ENCODE measurements at regions not wholly inside any gene's neighbourhood (a gene's known extent, or its start where the extent isn't known, plus 50 kb on each side); places are given as distances from the start of the nearest gene placed in this dataset.
"Not testable (repeated sequence)": the region's sequence is repeated elsewhere in the genome, so short reads cannot be mapped to it uniquely, and the experiment has no call there.

GRCh38 chr10:43920236-43920758 is 271.6 kb upstream of the ZNF32 start:
- H3K27me3 ChIP-seq (ENCODE audit: insufficient read depth, low read length); H3K4me3 ChIP-seq (ENCODE audit: low read depth, low read length); H3K27ac ChIP-seq (ENCODE audit: low read depth, low read length); H3K79me2 ChIP-seq (ENCODE audit: control insufficient read depth, insufficient read depth, low read length, unreplicated experiment); H3K36me3 ChIP-seq (ENCODE audit: insufficient read depth, low read length); H2AFZ ChIP-seq (ENCODE audit: low read length, unreplicated experiment); H3K4me1 ChIP-seq (ENCODE audit: control insufficient read depth, insufficient read depth, low read length, unreplicated experiment): not testable (repeated sequence)

GRCh38 chr10:43913676-43914235 is 265.1 kb upstream of the ZNF32 start:
- Histone ChIP-seq H3K4me1 (ENCODE audit: control insufficient read depth, insufficient read depth, low read length, unreplicated experiment) (no peaks in the 10 kb centered on the region), H3K4me3 (ENCODE audit: low read depth, low read length) (no peak overlapping the region), H3K27me3 (ENCODE audit: insufficient read depth, low read length) (no peaks in the 10 kb centered on the region), H2AFZ (ENCODE audit: low read length, unreplicated experiment) (no peak overlapping the region), H3K79me2 (ENCODE audit: control insufficient read depth, insufficient read depth, low read length, unreplicated experiment) (no peaks in the 10 kb centered on the region), H3K36me3 (ENCODE audit: insufficient read depth, low read length) (no peaks in the 10 kb centered on the region), H3K27ac (ENCODE audit: low read depth, low read length) (no peak overlapping the region)

- Histone ChIP-seq H3K27me3 (ENCODE audit: insufficient read depth, low read length) (no peaks in the 10 kb centered on the region), H3K36me3 (ENCODE audit: insufficient read depth, low read length) (no peaks in the 10 kb centered on the region), H3K4me1 (ENCODE audit: control insufficient read depth, insufficient read depth, low read length, unreplicated experiment) (no peaks in the 10 kb centered on the region), H3K79me2 (ENCODE audit: control insufficient read depth, insufficient read depth, low read length, unreplicated experiment) (no peaks in the 10 kb centered on the region), H3K27ac (ENCODE audit: low read depth, low read length) (no peak overlapping the region), H2AFZ (ENCODE audit: low read length, unreplicated experiment) (no peak overlapping the region), H3K4me3 (ENCODE audit: low read depth, low read length) (no peak overlapping the region)
Measured at GRCh38 chr10:43912469-43912868, 263.8 kb upstream of the ZNF32 start.

GRCh38 chr10:43906490-43906889 is 257.8 kb upstream of the ZNF32 start:
- no peak overlapping the region for H2AFZ ChIP-seq (ENCODE audit: low read length, unreplicated experiment)
- no peaks in the 10 kb centered on the region for H3K36me3 ChIP-seq (ENCODE audit: insufficient read depth, low read length)
- H3K79me2 ChIP-seq (ENCODE audit: control insufficient read depth, insufficient read depth, low read length, unreplicated experiment), result no peaks in the 10 kb centered on the region
- no peak overlapping the region for H3K4me3 ChIP-seq (ENCODE audit: low read depth, low read length)
- H3K4me1 ChIP-seq (ENCODE audit: control insufficient read depth, insufficient read depth, low read length, unreplicated experiment), result no peaks in the 10 kb centered on the region
- H3K27me3 ChIP-seq (ENCODE audit: insufficient read depth, low read length), result no peaks in the 10 kb centered on the region
- no peak overlapping the region for H3K27ac ChIP-seq (ENCODE audit: low read depth, low read length)

GRCh38 chr10:43905512-43906236 is 257.0 kb upstream of the ZNF32 start:
- H3K36me3 ChIP-seq (ENCODE audit: insufficient read depth, low read length), result no peaks in the 10 kb centered on the region
- no peaks in the 10 kb centered on the region for H3K4me1 ChIP-seq (ENCODE audit: control insufficient read depth, insufficient read depth, low read length, unreplicated experiment)
- no peak overlapping the region for H3K27ac ChIP-seq (ENCODE audit: low read depth, low read length)
- H3K79me2 ChIP-seq (ENCODE audit: control insufficient read depth, insufficient read depth, low read length, unreplicated experiment), result no peaks in the 10 kb centered on the region
- no peaks in the 10 kb centered on the region for H3K27me3 ChIP-seq (ENCODE audit: insufficient read depth, low read length)
- no peak overlapping the region for H3K4me3 ChIP-seq (ENCODE audit: low read depth, low read length)
- no peak overlapping the region for H2AFZ ChIP-seq (ENCODE audit: low read length, unreplicated experiment)

GRCh38 chr10:43904844-43905243 is 256.2 kb upstream of the ZNF32 start:
- Histone ChIP-seq H3K36me3 (ENCODE audit: insufficient read depth, low read length) (no peaks in the 10 kb centered on the region), H3K79me2 (ENCODE audit: control insufficient read depth, insufficient read depth, low read length, unreplicated experiment) (no peaks in the 10 kb centered on the region), H3K4me1 (ENCODE audit: control insufficient read depth, insufficient read depth, low read length, unreplicated experiment) (no peaks in the 10 kb centered on the region), H3K27me3 (ENCODE audit: insufficient read depth, low read length) (no peaks in the 10 kb centered on the region), H3K4me3 (ENCODE audit: low read depth, low read length) (no peak overlapping the region), H3K27ac (ENCODE audit: low read depth, low read length) (no peak overlapping the region), H2AFZ (ENCODE audit: low read length, unreplicated experiment) (no peak overlapping the region)

- H3K36me3 ChIP-seq (ENCODE audit: insufficient read depth, low read length), result no peaks in the 10 kb centered on the region
- no peak overlapping the region for H3K27ac ChIP-seq (ENCODE audit: low read depth, low read length)
- H3K4me1 ChIP-seq (ENCODE audit: control insufficient read depth, insufficient read depth, low read length, unreplicated experiment), result peaks cover 5% of the 10 kb centered on the region
- H2AFZ ChIP-seq (ENCODE audit: low read length, unreplicated experiment), result no peak overlapping the region
- no peaks in the 10 kb centered on the region for H3K79me2 ChIP-seq (ENCODE audit: control insufficient read depth, insufficient read depth, low read length, unreplicated experiment)
- H3K27me3 ChIP-seq (ENCODE audit: insufficient read depth, low read length), result no peaks in the 10 kb centered on the region
- no peak overlapping the region for H3K4me3 ChIP-seq (ENCODE audit: low read depth, low read length)
Measured at GRCh38 chr10:43904301-43904700, 255.6 kb upstream of the ZNF32 start.

GRCh38 chr10:43903451-43903850 is 254.8 kb upstream of the ZNF32 start:
- Histone ChIP-seq H2AFZ (ENCODE audit: low read length, unreplicated experiment) (no peak overlapping the region), H3K4me1 (ENCODE audit: control insufficient read depth, insufficient read depth, low read length, unreplicated experiment) (peaks cover 14% of the 10 kb centered on the region), H3K79me2 (ENCODE audit: control insufficient read depth, insufficient read depth, low read length, unreplicated experiment) (no peaks in the 10 kb centered on the region), H3K27me3 (ENCODE audit: insufficient read depth, low read length) (no peaks in the 10 kb centered on the region), H3K36me3 (ENCODE audit: insufficient read depth, low read length) (no peaks in the 10 kb centered on the region), H3K4me3 (ENCODE audit: low read depth, low read length) (no peak overlapping the region), H3K27ac (ENCODE audit: low read depth, low read length) (no peak overlapping the region)

- Histone ChIP-seq H3K36me3 (ENCODE audit: insufficient read depth, low read length) (no peaks in the 10 kb centered on the region), H3K4me1 (ENCODE audit: control insufficient read depth, insufficient read depth, low read length, unreplicated experiment) (peaks cover 16% of the 10 kb centered on the region), H3K27ac (ENCODE audit: low read depth, low read length) (no peak overlapping the region), H3K27me3 (ENCODE audit: insufficient read depth, low read length) (no peaks in the 10 kb centered on the region), H3K79me2 (ENCODE audit: control insufficient read depth, insufficient read depth, low read length, unreplicated experiment) (no peaks in the 10 kb centered on the region), H2AFZ (ENCODE audit: low read length, unreplicated experiment) (no peak overlapping the region), H3K4me3 (ENCODE audit: low read depth, low read length) (no peak overlapping the region)
Measured at GRCh38 chr10:43902842-43903241, 254.2 kb upstream of the ZNF32 start.

GRCh38 chr10:43901744-43902504 is 253.2 kb upstream of the ZNF32 start:
- Histone ChIP-seq H3K79me2 (ENCODE audit: control insufficient read depth, insufficient read depth, low read length, unreplicated experiment) (no peaks in the 10 kb centered on the region), H3K36me3 (ENCODE audit: insufficient read depth, low read length) (no peaks in the 10 kb centered on the region), H3K4me3 (ENCODE audit: low read depth, low read length) (no peak overlapping the region), H2AFZ (ENCODE audit: low read length, unreplicated experiment) (no peak overlapping the region), H3K4me1 (ENCODE audit: control insufficient read depth, insufficient read depth, low read length, unreplicated experiment) (peaks cover 16% of the 10 kb centered on the region), H3K27ac (ENCODE audit: low read depth, low read length) (no peak overlapping the region), H3K27me3 (ENCODE audit: insufficient read depth, low read length) (no peaks in the 10 kb centered on the region)

All from ACC112 (cell line).